AG09319 (cell line): ENCODE measurements at regions not wholly inside any gene's neighbourhood (a gene's known extent, or its start where the extent isn't known, plus 50 kb on each side); places are given as distances from the start of the nearest gene placed in this dataset.

ENCODE experiments used
- DNase-seq: peaks from one replicate; pipeline ENCODE4 v3.0.0-alpha.2; 2010; ENCODE audit warnings: low read depth; ENCODE audit errors: extremely low read depth
- CTCF ChIP-seq: IDR thresholded peaks from 2 replicates; pipeline ENCODE4 v1.5.1; 2011; ENCODE audit warnings: low read depth, mild to moderate bottlenecking, inconsistent platforms, low read length, moderate library complexity

- DNase-seq = no peak
- no peak for TF ChIP-seq CTCF
These were observed 109.1 kb upstream of the ELL2 start for GRCh38 chr5:96070622-96071225.

- TF ChIP-seq CTCF = no peak
- no peak for DNase-seq
These were observed 106.4 kb upstream of the ELL2 start for GRCh38 chr5:96067894-96068614.

GRCh38 chr5:96067251-96067650 is 105.6 kb upstream of the ELL2 start:
- TF ChIP-seq CTCF = no peak
- DNase-seq = no peak

- DNase-seq = no peak
- TF ChIP-seq CTCF = no peak
These were observed 104.7 kb upstream of the ELL2 start for GRCh38 chr5:96066386-96066719.

- DNase-seq = no peak
- TF ChIP-seq CTCF = no peak
These were observed 104.2 kb upstream of the ELL2 start for GRCh38 chr5:96065685-96066385.

- DNase-seq = no peak
- TF ChIP-seq CTCF = no peak
These were observed 103.2 kb upstream of the ELL2 start for GRCh38 chr5:96064877-96065276.

- no peak for DNase-seq
- no peak for TF ChIP-seq CTCF
These were observed 101.2 kb upstream of the ELL2 start for GRCh38 chr5:96062836-96063235.
